Activated CD4-positive, alpha-beta T cell treated with anti-CD3 and anti-CD28 coated beads for 36 hours (primary cell): ENCODE measurements at regions not wholly inside any gene's neighbourhood (a gene's known extent, or its start where the extent isn't known, plus 50 kb on each side); places are given as distances from the start of the nearest gene placed in this dataset.
"Not testable (repeated sequence)": the region's sequence is repeated elsewhere in the genome, so short reads cannot be mapped to it uniquely, and the experiment has no call there.

Source experiments
- ATAC-seq: fragments of 200-7000 bp; cut with Tn5 transposase; one replicate; pipeline ENCODE4 v1.10.0; 2021; ENCODE audit warnings: mild to moderate bottlenecking, moderate library complexity
- CTCF ChIA-PET: fragments of 350-600 bp; sonication (Branson Sonifier 250); formaldehyde crosslinking; loops from one replicate; lab custom pipeline; 2021; ENCODE audit warnings: antibody characterized with exemption; lab: Charles Lee
- POLR2A ChIA-PET: fragments of 350-600 bp; sonication (Branson Sonifier 250); formaldehyde crosslinking; loops from one replicate; lab custom pipeline; 2021; ENCODE audit warnings: antibody characterized with exemption, inconsistent platforms; lab: Charles Lee
- DNase-seq: peaks from one replicate; pipeline ENCODE4 v3.0.0-alpha.2; 2020
- H3K27ac Mint-ChIP-seq: one replicate; pipeline ENCODE4 v1.8.0; 2021; ENCODE audit warnings: mixed read lengths
- H3K27me3 Mint-ChIP-seq: one replicate; pipeline ENCODE4 v1.8.0; 2021; ENCODE audit warnings: mixed read lengths
- H3K36me3 Mint-ChIP-seq: one replicate; pipeline ENCODE4 v1.8.0; 2021; ENCODE audit warnings: low read depth, mixed read lengths
- H3K4me1 Mint-ChIP-seq: one replicate; pipeline ENCODE4 v1.8.0; 2021; ENCODE audit warnings: mixed read lengths
- H3K4me3 Mint-ChIP-seq: one replicate; pipeline ENCODE4 v1.8.0; 2021; ENCODE audit warnings: mild to moderate bottlenecking, moderate library complexity, mixed read lengths
- H3K9me3 Mint-ChIP-seq: one replicate; pipeline ENCODE4 v1.8.0; 2021; ENCODE audit warnings: low read depth, mixed read lengths
- intact Hi-C, 2 experiments: fragments of 100-400 bp; cut with DNase I in 1 of 2; cut with micrococcal nuclease in 1 of 2; formaldehyde crosslinking; loops; one replicate each; pipeline versions ENCODE4 v1.14.2 to v1.15.1; 2022 to 2024; cut with DNase I, micrococcal nuclease

DNA sequence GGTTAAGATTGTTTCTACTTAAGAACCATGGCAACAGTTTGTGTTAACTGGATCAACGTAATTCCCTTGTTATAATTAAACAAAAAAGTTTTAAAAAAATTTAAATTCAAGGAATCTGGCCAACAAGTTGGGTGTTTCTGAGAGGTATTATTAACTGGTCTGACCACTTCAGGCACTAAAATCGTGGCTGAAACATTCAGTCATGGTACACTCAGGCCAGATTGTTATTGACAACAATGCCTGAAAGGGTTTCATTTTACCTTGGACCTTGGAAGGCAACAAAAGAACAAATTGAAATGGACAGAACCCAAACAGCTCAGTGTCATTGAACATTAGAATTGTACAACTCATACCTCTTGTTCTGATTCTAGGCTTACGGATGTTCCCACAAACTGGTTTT lies 103.3 kb upstream of the ARMC3 start:
- ATAC-seq (no peak), DNase-seq (no peak)
- H3K27me3 Mint-ChIP-seq, result peaks cover 1% of the 10 kb centered on the region
- CTCF ChIA-PET, result no interaction called here
- no peak overlapping the region for H3K4me3 Mint-ChIP-seq
- intact Hi-C loops, result no loop called here
- no peaks in the 10 kb centered on the region for H3K9me3 Mint-ChIP-seq
- H3K4me1 Mint-ChIP-seq, result no peaks in the 10 kb centered on the region
- no peaks in the 10 kb centered on the region for H3K36me3 Mint-ChIP-seq
- no peak overlapping the region for H3K27ac Mint-ChIP-seq
- POLR2A ChIA-PET, result no interaction called here

DNA sequence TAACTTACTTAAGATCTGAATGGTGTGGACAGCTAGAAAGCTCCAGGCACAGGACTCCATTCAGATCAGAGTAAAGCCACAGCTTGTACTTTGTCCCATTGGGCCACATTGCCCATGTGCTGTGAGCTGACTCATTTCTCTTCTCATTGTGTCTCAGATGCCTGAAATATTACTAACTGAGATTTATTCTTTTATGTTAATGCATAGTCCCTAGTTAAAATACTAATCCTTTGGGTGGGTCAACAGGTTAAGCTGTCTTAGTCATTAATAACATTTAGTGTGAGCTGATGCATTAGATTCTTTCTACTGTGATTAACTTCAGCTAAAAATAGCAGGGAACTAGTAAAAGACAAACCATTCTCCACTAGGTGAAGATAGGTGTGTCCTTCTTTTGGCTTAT lies 104.7 kb upstream of the ARMC3 start:
- H3K27ac Mint-ChIP-seq, result no peak overlapping the region
- intact Hi-C loops, result no loop called here
- no peak overlapping the region for H3K4me3 Mint-ChIP-seq
- no peak for ATAC-seq
- H3K36me3 Mint-ChIP-seq, result no peaks in the 10 kb centered on the region
- no peaks in the 10 kb centered on the region for H3K4me1 Mint-ChIP-seq
- ChIA-PET POLR2A (no interaction called here), CTCF (interaction anchor here (0.6 to 1.3 kb wide), 3 partner anchors 9 to 518 kb away, joined by 3 read pairs; no protein-coding TSS in a partner anchor)
- no peaks in the 10 kb centered on the region for H3K9me3 Mint-ChIP-seq
- DNase-seq, result no peak
- H3K27me3 Mint-ChIP-seq, result peaks cover 1% of the 10 kb centered on the region

DNA sequence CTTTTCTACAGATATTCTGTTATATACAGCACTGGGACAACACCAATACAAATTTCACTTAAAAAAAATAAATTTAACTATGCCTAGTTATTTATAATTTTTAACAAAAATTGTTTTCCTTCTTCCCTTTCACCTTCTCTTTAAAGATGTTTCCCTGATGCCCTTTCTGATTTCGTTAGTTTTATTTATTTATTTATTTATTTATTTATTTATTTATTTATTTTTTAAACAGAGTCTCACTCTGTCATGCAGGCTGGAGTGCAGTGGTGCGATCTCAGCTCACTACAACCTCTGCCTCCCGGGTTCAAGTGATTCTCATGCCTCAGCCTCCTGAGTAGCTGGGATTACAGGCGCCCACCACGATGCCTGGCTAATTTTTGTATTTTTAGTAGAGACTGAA lies 105.9 kb upstream of the ARMC3 start:
- H3K27ac Mint-ChIP-seq, H3K27me3 Mint-ChIP-seq, intact Hi-C loops, H3K36me3 Mint-ChIP-seq, ATAC-seq, POLR2A ChIA-PET, CTCF ChIA-PET, H3K4me3 Mint-ChIP-seq, H3K4me1 Mint-ChIP-seq, DNase-seq, H3K9me3 Mint-ChIP-seq: not testable (repeated sequence)

DNA sequence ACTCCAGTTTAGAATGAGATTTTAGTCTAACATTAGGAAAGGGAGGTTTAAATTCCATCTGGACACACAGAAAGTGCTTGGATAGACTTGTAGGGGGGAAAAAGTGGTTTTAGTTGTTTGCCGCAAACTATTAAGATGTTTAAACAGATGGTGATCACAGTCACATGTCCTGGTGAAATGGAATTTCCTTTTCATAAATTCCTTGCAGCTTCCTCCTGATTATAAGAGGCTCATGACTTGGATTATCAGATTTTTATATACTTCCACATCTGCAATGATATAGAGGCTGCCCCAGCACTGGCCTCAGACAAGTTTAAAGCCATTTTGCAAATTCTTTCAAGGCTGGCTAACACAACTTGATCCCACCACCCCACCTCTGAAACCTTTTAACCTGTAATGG lies 106.4 kb upstream of the ARMC3 start:
- ATAC-seq (no peak), DNase-seq (no peak)
- intact Hi-C loops, result no loop called here
- ChIA-PET CTCF (interaction anchor here (0.6 kb wide), 1 partner anchor 361 kb away, joined by 5 read pairs; no protein-coding TSS in a partner anchor), POLR2A (no interaction called here)
- H3K4me3 Mint-ChIP-seq, result no peak overlapping the region
- no peaks in the 10 kb centered on the region for H3K9me3 Mint-ChIP-seq
- no peak overlapping the region for H3K27ac Mint-ChIP-seq
- H3K27me3 Mint-ChIP-seq, result peaks cover 1% of the 10 kb centered on the region
- H3K4me1 Mint-ChIP-seq, result peaks cover 8% of the 10 kb centered on the region
- H3K36me3 Mint-ChIP-seq, result no peaks in the 10 kb centered on the region

DNA sequence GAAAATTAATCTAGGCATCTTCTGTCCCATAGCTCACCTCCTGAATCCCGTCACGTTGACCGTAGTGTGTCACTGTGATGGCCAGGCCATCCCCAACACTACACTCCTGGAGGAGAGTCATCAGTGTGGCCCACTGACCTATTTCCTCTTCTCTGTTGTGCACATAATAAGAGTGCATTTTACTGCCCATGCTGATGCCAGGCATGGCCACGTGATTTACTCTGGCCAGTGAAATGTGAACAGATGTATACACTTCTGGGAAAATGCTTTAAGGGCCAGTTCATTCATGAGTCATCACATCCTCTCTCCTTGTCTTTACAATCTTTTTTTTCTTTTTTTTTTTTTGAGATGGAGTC lies 101.9 kb upstream of the PIP4K2A start:
- no peaks in the 10 kb centered on the region for H3K36me3 Mint-ChIP-seq
- H3K9me3 Mint-ChIP-seq, result no peaks in the 10 kb centered on the region
- CTCF ChIA-PET, result no interaction called here
- no peak overlapping the region for H3K4me3 Mint-ChIP-seq
- intact Hi-C loops, result no loop called here
- POLR2A ChIA-PET, result no interaction called here
- H3K4me1 Mint-ChIP-seq, result peaks cover 13% of the 10 kb centered on the region
- no peaks in the 10 kb centered on the region for H3K27me3 Mint-ChIP-seq
- DNase-seq, result no peak
- ATAC-seq, result peak; percentile 48
- no peak overlapping the region for H3K27ac Mint-ChIP-seq

DNA sequence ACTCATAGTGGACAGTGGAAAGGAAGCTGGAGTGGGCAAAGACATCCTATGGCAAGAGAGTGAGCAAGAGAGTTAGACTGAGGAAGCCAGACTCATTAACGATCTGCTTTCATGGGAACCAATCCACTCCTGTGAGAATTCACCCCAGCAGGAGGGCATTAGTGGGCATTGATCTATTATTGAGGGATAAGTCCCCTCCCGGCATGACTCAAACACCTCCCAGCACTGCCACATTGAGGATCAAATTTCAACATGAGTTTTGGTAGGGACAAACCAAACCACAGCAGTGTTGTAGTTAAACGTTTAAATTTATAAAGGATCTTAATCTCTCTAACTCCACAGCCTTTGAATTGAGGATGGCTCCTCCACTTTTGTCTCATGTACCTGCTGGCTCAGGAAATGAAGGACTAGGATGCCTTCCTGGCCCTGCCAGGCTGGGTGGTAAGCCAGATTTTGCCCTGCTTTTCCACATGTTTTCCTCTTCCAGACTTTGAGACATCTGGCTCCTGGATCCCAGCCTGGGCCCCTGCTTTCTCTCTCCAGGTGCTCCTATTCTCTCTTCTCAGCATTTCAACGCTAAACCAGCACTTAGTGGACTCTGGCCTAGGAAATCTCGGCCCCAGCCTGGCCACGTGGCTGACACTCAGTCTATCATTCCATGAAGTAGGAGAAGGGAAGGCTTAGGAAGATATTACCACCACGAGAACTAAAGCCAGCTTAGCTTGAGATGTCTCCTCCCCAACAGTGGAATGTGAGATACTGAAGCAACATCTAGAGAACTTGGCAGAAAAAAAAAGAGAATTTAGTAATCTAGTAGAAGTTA lies 96.5 kb upstream of the PIP4K2A start:
- H3K36me3 Mint-ChIP-seq, result no peaks in the 10 kb centered on the region
- ChIA-PET CTCF (interaction anchor here (0.6 kb wide), 1 partner anchor 868 kb away, joined by 3 read pairs; no protein-coding TSS in a partner anchor), POLR2A (no interaction called here)
- H3K9me3 Mint-ChIP-seq, result no peaks in the 10 kb centered on the region
- ATAC-seq, result no peak
- H3K4me3 Mint-ChIP-seq, result no peak overlapping the region
- no peaks in the 10 kb centered on the region for H3K27me3 Mint-ChIP-seq
- no peak for DNase-seq
- H3K27ac Mint-ChIP-seq, result no peak overlapping the region
- intact Hi-C loops, result no loop called here
- H3K4me1 Mint-ChIP-seq, result no peaks in the 10 kb centered on the region

DNA sequence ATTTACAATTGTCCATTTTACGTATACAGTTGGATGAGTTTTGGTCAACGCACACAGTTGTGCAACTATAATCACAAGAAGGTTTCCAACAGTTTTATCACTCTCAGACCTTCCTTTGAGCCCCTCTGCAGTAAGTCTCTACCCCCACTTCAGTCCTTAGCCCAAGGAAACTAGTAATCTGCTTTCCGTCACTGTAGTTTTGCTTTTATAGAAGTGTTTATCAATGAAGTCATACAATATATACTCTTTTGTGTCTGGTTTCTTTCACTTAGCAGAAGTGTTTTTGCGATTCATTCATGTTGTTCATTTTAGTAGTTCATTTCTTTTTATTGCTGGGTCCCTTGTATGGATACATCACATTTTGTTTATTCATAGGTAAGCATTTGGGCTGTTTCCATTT lies 92.9 kb upstream of the PIP4K2A start:
- H3K4me1 Mint-ChIP-seq, result no peaks in the 10 kb centered on the region
- no peaks in the 10 kb centered on the region for H3K9me3 Mint-ChIP-seq
- DNase-seq (no peak), ATAC-seq (no peak)
- ChIA-PET CTCF (interaction anchor here (0.7 kb wide), 1 partner anchor 87 kb away, joined by 3 read pairs; no protein-coding TSS in a partner anchor), POLR2A (no interaction called here)
- no peaks in the 10 kb centered on the region for H3K36me3 Mint-ChIP-seq
- no peaks in the 10 kb centered on the region for H3K27me3 Mint-ChIP-seq
- H3K4me3 Mint-ChIP-seq, result no peak overlapping the region
- intact Hi-C loops, result no loop called here
- no peak overlapping the region for H3K27ac Mint-ChIP-seq

DNA sequence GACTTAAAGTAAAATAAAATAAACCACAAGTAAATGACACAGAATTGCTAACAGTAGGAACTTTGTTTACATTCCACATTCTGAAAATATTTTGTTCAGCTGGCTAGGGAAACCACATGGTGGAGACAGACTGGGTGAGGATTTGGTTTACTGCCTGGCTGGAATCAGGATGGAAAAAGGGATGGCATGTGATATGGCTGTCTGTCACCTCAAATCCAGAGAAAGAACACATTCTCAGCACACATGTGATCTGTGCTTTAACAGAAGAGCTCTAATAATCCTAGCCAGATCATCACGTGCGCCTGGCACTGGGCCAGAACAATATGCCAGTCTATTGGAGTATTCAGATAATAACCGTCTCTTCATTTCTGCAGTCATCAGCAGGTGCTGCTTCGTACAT lies 90.9 kb upstream of the PIP4K2A start:
- CTCF ChIA-PET, result no interaction called here
- no peak for ATAC-seq
- no peak overlapping the region for H3K27ac Mint-ChIP-seq

DNA sequence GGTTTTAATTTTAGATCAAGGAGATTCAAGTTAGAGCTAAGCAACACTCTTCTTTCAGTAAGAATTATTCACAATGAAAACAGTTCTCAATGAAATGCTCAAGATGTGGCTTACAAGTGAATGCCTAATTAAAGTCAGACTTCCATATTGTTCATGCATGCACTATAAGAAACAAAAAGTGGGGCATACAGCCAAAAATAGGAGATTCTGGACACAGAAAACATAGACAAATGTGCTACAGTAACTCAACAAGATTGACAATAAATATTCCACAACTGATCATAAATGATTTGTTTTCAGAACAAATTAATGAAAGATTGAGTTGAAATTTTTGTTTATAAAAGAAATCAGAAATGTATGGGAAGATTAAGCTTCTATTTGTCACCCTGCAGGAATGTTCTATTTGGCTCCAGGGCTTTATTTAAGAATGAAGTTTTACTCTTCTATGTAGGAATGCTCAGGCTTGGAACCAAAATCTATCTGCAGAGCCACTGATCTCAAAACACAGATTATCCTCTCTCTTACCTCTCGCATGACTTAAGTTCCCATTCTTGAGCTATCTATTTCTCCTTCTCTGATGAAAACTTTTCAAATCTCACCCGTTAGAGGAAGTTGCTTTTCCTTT lies 89.0 kb upstream of the PIP4K2A start:
- CTCF ChIA-PET, result no interaction called here
- no peak overlapping the region for H3K27ac Mint-ChIP-seq

More for the DNA sequence above, 90.9 kb upstream of the PIP4K2A start:
- no peaks in the 10 kb centered on the region for H3K9me3 Mint-ChIP-seq
- intact Hi-C loops, result no loop called here
- no peaks in the 10 kb centered on the region for H3K4me1 Mint-ChIP-seq
- POLR2A ChIA-PET, result interaction anchor here (0.6 kb wide), 1 partner anchor 787 kb away, joined by 3 read pairs; no protein-coding TSS in a partner anchor
- no peaks in the 10 kb centered on the region for H3K36me3 Mint-ChIP-seq
- H3K27me3 Mint-ChIP-seq, result no peaks in the 10 kb centered on the region
- DNase-seq, result no peak
- no peak overlapping the region for H3K4me3 Mint-ChIP-seq

DNA sequence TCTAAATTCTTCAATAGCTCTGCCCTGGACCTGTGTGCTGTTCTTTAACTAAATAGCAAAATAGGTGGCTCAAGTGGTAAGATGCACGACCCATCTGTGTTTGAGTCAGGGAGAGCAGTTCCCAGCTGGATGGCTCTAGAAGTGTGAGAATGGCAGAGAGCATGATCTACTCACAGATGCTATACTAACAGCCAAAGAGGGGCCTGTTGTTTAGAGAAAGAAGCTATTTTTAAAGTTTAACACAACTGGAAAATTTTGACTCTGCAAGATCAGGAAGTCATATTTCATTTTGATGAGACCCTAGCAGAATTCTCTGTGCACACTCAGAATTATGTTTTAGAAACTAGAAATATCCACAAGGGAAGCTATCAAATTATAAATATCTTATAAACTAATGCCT lies 87.4 kb upstream of the PIP4K2A start:
- ChIA-PET CTCF (interaction anchor here (0.7 kb wide), 1 partner anchor 1982 kb away, joined by 3 read pairs; no protein-coding TSS in a partner anchor), POLR2A (no interaction called here)
- Mint-ChIP-seq H3K36me3 (no peaks in the 10 kb centered on the region), H3K4me3 (no peak overlapping the region), H3K27me3 (no peaks in the 10 kb centered on the region), H3K9me3 (peaks cover 1% of the 10 kb centered on the region), H3K4me1 (no peaks in the 10 kb centered on the region), H3K27ac (no peak overlapping the region)
- DNase-seq, result no peak
- intact Hi-C loops, result no loop called here
- no peak for ATAC-seq

More for the DNA sequence above, 89.0 kb upstream of the PIP4K2A start:
- ATAC-seq, result no peak
- Mint-ChIP-seq H3K36me3 (no peaks in the 10 kb centered on the region), H3K27me3 (no peaks in the 10 kb centered on the region), H3K4me3 (no peak overlapping the region), H3K9me3 (no peaks in the 10 kb centered on the region), H3K4me1 (no peaks in the 10 kb centered on the region)
- POLR2A ChIA-PET, result no interaction called here
- no peak for DNase-seq
- intact Hi-C loops, result no loop called here

DNA sequence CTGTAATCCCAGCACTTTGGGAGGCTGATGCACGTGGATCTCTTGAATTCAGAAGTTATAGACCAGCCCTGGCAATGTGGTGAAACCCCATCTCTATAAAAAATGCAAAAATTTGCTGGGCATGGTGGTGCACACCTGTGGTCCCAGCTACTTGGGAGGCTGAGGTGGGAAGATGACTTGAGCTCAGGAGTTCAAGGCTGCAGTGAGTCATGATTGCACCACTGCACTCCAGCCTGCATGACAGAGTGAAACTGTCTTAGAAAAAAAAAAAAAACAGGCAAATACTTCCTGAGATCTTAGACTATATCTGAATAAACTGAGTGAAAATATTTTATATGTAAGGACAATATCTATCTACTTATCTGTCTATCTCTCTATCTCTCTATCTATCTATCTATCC lies 83.4 kb upstream of the PIP4K2A start:
- intact Hi-C loops, H3K4me3 Mint-ChIP-seq, H3K4me1 Mint-ChIP-seq, H3K27ac Mint-ChIP-seq, ATAC-seq, CTCF ChIA-PET, H3K36me3 Mint-ChIP-seq, H3K9me3 Mint-ChIP-seq, H3K27me3 Mint-ChIP-seq, POLR2A ChIA-PET, DNase-seq: not testable (repeated sequence)

DNA sequence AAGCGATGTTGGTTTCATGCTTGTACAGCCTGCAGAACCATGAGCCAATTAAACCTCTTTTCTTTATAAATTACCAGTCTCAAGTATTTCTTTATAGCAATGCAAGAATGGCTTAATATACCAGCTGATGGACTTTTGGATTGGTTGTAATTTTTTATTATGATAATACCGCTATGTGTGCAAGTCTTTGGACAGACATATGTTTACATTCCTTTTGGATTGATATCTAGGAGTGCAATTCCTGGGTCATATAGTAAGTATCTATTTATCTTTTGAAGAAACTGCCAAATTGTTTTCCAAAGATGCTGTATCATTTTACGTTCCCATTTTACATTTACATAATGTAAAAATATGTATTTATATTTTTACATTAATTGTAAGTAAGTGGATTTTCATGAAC lies 81.2 kb upstream of the PIP4K2A start:
- Mint-ChIP-seq H3K27me3 (no peaks in the 10 kb centered on the region), H3K4me1 (no peaks in the 10 kb centered on the region), H3K36me3 (no peaks in the 10 kb centered on the region), H3K9me3 (peaks cover 1% of the 10 kb centered on the region), H3K27ac (no peak overlapping the region), H3K4me3 (no peak overlapping the region)
- CTCF ChIA-PET, result no interaction called here
- DNase-seq, result no peak
- intact Hi-C loops, result no loop called here
- ATAC-seq, result no peak
- POLR2A ChIA-PET, result no interaction called here
